ENCODE measurements at regions not wholly inside any gene's neighbourhood (a gene's known extent, or its start where the extent isn't known, plus 50 kb on each side); places are given as distances from the start of the nearest gene placed in this dataset.
A peak's percentile ranks its signal among the peaks of the same experiment; 100 is the strongest.
"Not testable (repeated sequence)": the region's sequence is repeated elsewhere in the genome, so short reads cannot be mapped to it uniquely, and the experiment has no call there.

DNA sequence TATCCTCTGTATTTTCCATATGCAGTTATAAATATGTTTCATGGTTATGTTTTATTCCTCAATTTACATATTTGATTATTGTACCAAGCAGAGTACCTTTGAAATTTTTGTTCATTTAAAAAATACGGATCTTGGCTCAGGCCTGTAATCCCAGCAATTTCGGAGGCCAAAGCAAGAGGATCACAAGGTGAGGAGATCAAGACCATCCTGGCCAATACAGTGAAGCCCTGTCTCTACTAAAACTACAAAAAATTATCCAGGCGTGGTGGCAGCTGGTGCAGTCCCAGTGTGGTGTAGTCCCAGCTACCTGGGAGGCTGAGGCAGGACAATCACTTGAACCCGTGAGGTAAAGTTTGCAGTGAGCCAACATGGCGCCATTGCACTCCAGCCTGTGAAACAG, 251.2 kb upstream of the TPTE start:
- in situ Hi-C loops (cut with HindIII; ENCODE audit: low pct_ligation_motif_present, low pct_unique_long_range_greater_than_20kb, low sequenced_read_pairs); DNase-seq: not testable (repeated sequence)

DNA sequence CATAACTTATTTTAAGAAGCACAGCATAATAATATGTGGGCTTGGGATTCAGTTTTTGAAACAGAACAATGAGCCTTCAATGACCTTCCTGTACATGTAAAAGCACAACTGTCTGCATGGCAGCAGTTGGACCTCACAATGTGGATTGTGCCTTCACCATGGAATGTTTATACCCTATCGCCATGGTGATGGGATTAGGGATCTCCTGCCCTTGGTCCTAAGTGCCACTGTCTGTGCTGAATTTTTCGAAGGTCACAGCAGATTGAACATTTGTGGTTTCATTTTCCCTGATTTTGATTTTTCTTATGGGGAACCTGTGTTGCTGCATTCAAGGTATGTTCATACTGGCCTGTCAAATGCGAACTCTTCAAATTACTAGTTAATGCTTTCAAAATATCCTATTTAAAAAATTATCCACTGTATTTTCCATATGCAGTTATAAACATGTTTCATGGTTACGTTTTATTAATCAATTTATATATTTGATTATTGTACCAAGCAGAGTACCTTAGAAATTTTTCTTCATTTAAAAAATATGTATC, 249.6 kb upstream of the TPTE start:
- in situ Hi-C loops (cut with HindIII; ENCODE audit: low pct_ligation_motif_present, low pct_unique_long_range_greater_than_20kb, low sequenced_read_pairs), result not testable (repeated sequence)
- peak; percentile 1 for DNase-seq

DNA sequence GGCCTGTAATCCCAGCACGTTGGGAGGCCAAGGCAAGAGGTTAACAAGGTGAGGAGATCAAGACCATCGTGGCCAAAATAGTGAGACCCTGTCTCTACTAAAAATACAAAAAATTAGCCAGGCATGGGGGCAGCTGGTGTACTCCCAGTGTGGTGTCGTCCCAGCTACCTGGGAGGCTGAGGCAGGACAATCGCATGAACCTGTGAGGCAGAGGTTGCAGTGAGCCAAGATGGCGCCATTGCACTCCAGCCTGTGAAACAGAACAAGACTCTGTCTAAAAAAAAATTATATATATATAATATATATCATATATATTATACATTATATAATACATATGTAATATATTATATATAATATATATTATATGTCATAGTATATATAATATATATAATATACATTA, 249.2 kb upstream of the TPTE start:
- no peak for DNase-seq
- in situ Hi-C loops (cut with HindIII; ENCODE audit: low pct_ligation_motif_present, low pct_unique_long_range_greater_than_20kb, low sequenced_read_pairs), result no loop called here

DNA sequence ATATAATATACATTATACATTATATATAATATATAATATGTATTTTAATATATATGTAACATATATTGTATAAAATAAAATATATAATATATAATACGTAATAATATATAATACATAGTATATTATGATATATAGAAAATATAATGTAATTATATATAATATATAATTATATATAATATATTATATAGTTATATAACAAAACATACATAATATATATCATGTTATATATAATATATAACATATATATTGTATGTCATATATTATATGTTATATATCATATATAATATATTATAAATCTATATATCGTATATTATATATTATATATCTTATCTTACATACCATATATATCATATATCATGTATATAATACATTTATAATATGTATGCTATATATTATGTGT, 248.2 kb upstream of the TPTE start:
- in situ Hi-C loops (cut with HindIII; ENCODE audit: low pct_ligation_motif_present, low pct_unique_long_range_greater_than_20kb, low sequenced_read_pairs), result no loop called here
- DNase-seq, result no peak

DNA sequence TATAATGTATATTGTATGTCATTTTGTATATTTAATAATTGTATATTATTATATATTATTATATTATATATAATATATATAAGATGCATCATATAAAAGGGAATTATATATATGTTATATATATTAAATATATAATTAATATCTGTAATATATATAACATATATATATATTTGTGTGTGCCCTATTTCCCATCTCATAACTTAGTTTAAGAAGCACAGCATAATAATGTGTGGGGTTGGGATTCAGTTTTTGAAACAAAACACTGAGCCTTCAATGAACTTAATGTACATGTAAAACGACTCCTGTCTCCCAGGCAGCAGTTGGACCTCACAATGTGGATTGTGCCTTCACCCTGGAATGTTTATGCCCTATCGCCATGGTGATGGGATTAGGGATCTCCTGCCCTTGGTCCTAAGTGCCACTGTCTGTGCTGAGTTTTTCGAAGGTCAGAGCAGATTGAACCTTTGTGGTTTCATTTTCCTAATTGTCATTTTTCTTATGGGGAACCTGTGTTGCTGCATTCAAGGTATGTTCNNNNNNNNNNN, 247.5 kb upstream of the TPTE start:
- DNase-seq; in situ Hi-C loops (cut with HindIII; ENCODE audit: low pct_ligation_motif_present, low pct_unique_long_range_greater_than_20kb, low sequenced_read_pairs): not testable (repeated sequence)

All from ACHN (cell line).